H1 (cell line): ENCODE measurements at regions not wholly inside any gene's neighbourhood (a gene's known extent, or its start where the extent isn't known, plus 50 kb on each side); places are given as distances from the start of the nearest gene placed in this dataset.

Source experiments
- CTCF ChIA-PET: fragments of 300-600 bp; sonication (Branson Sonifier 250); formaldehyde crosslinking; loops from one replicate; lab custom pipeline; 2021; ENCODE audit not compliant: partially characterized antibody; lab: Charles Lee
- POLR2A ChIA-PET: fragments of 300-600 bp; sonication (Branson Sonifier 250); formaldehyde crosslinking; loops from one replicate; lab custom pipeline; 2021; ENCODE audit warnings: inconsistent platforms; ENCODE audit not compliant: partially characterized antibody; lab: Charles Lee
- DNase-seq, 2 experiments: peaks; one replicate each; pipeline versions ENCODE4 v3.0.0 to v3.0.0-alpha.2; 2010 to 2022; ENCODE audit warnings: low spot score in 2 of 2, low read depth in 1 of 2, mixed read lengths in 1 of 2
- FAIRE-seq: peaks from 2 replicates; lab custom pipeline; 2011; peaks lifted over from hg19 to GRCh38; lab: Jason Lieb, UNC
- H2AFZ ChIP-seq: 2 replicates; pipeline ENCODE4 v1.8.1; 2012; ENCODE audit warnings: low read length, inconsistent platforms
- H2AK5ac ChIP-seq: 2 replicates; pipeline ENCODE4 v1.6.1; 2013; ENCODE audit warnings: low read depth, low read length
- H2BK120ac ChIP-seq: replicated peaks from 2 replicates; pipeline ENCODE3; 2013; ENCODE audit warnings: low read depth, low read length, inconsistent platforms
- H2BK12ac ChIP-seq: 2 replicates; pipeline ENCODE4 v1.6.1; 2013; ENCODE audit warnings: low read depth, low read length
- H2BK15ac ChIP-seq: 2 replicates; pipeline ENCODE4 v1.6.1; 2013; ENCODE audit warnings: low read length
- H2BK20ac ChIP-seq: 2 replicates; pipeline ENCODE4 v1.6.1; 2013; ENCODE audit warnings: low read length
- H2BK5ac ChIP-seq: 2 replicates; pipeline ENCODE4 v1.6.1; 2013; ENCODE audit warnings: low read depth, low read length
- H3K14ac ChIP-seq: 2 replicates; pipeline ENCODE4 v1.6.1; 2013; ENCODE audit warnings: inconsistent platforms; ENCODE audit not compliant: insufficient read length
- H3K18ac ChIP-seq: 2 replicates; pipeline ENCODE4 v1.6.1; 2013; ENCODE audit warnings: low read length; ENCODE audit errors: extremely low read depth
- H3K23ac ChIP-seq: 2 replicates; pipeline ENCODE4 v1.6.1; 2013; ENCODE audit warnings: inconsistent platforms; ENCODE audit not compliant: insufficient read length
- H3K23me2 ChIP-seq: 2 replicates; pipeline ENCODE4 v1.6.1; 2013; ENCODE audit warnings: low read depth, low read length
- H3K27ac ChIP-seq: 2 replicates; pipeline ENCODE4 v1.6.1; 2011; ENCODE audit warnings: low read depth, low read length, inconsistent platforms
- H3K27me3 ChIP-seq, 4 experiments: replicated peaks in 1 of 4; 1 replicate in 1 of 4; 2 replicates in 3 of 4; pipeline versions ENCODE4 v1.6.1 to v1.8.1; 2011 to 2013; ENCODE audit warnings: low read length in 3 of 4, mild to moderate bottlenecking in 3 of 4, inconsistent platforms in 2 of 4, mixed read lengths in 2 of 4, moderate library complexity in 1 of 4; ENCODE audit not compliant: control insufficient read depth in 3 of 4, insufficient read depth in 3 of 4; ENCODE audit errors: extremely low read depth in 1 of 4
- H3K36me3 ChIP-seq, 4 experiments: 2 replicates each; pipeline versions ENCODE4 v1.6.1 to v1.8.1; 2011 to 2013; ENCODE audit warnings: mild to moderate bottlenecking in 4 of 4, low read length in 3 of 4, moderate library complexity in 2 of 4, control low read depth in 1 of 4, inconsistent platforms in 1 of 4; ENCODE audit not compliant: insufficient read depth in 4 of 4, control insufficient read depth in 2 of 4
- H3K4ac ChIP-seq: replicated peaks from 2 replicates; pipeline ENCODE3; 2013; ENCODE audit warnings: low read length, low read depth, mixed read lengths, inconsistent platforms; ENCODE audit not compliant: insufficient read length
- H3K4me1 ChIP-seq, 4 experiments: replicated peaks in 1 of 4; 1 replicate in 1 of 4; 2 replicates in 3 of 4; pipeline versions ENCODE4 v1.6.1 to v1.8.1; 2011 to 2013; ENCODE audit warnings: low read length in 3 of 4, inconsistent platforms in 2 of 4, mixed read lengths in 1 of 4; ENCODE audit not compliant: insufficient read depth in 4 of 4, control insufficient read depth in 3 of 4
- H3K4me2 ChIP-seq, 2 experiments: 2 replicates each; pipeline versions ENCODE4 v1.6.1 to v1.8.1; 2011 to 2013; ENCODE audit warnings: low read depth in 2 of 2, low read length in 2 of 2, control low read depth in 1 of 2, inconsistent platforms in 1 of 2, mild to moderate bottlenecking in 1 of 2; ENCODE audit not compliant: insufficient read depth in 1 of 2
- H3K4me3 ChIP-seq, 4 experiments: fragments of 200-600, 300-600 bp in 1 of 4; sonication (generic), shearing (Covaris generic), sonication (Bioruptor Twin) in 1 of 4; 2 replicates each; pipeline versions ENCODE4 v1.5.1 to v1.8.1; 2011 to 2016; ENCODE audit warnings: low read length in 4 of 4, low read depth in 3 of 4, control low read depth in 2 of 4, inconsistent platforms in 2 of 4, mild to moderate bottlenecking in 2 of 4, mixed read lengths in 1 of 4, moderate library complexity in 1 of 4; ENCODE audit not compliant: insufficient read depth in 2 of 4; ENCODE audit errors: extremely low read depth in 1 of 4
- H3K56ac ChIP-seq: replicated peaks from 2 replicates; pipeline ENCODE3; 2013; ENCODE audit warnings: low read depth, mild to moderate bottlenecking, mixed read lengths, low read length, inconsistent platforms; ENCODE audit not compliant: insufficient read length
- H3K79me1 ChIP-seq: 2 replicates; pipeline ENCODE4 v1.6.1; 2013; ENCODE audit warnings: low read depth, low read length, control low read depth
- H3K79me2 ChIP-seq, 2 experiments: 2 replicates each; pipeline versions ENCODE4 v1.6.1 to v1.8.1; 2012 to 2013; ENCODE audit warnings: low read length in 2 of 2, mild to moderate bottlenecking in 2 of 2, inconsistent platforms in 1 of 2; ENCODE audit not compliant: insufficient read depth in 2 of 2, control insufficient read depth in 1 of 2
- H3K9ac ChIP-seq, 4 experiments: replicated peaks in 1 of 4; 1 replicate in 1 of 4; 2 replicates in 3 of 4; pipeline versions ENCODE4 v1.6.1 to v1.8.1; 2011 to 2013; ENCODE audit warnings: low read depth in 3 of 4, low read length in 3 of 4, control low read depth in 2 of 4, mild to moderate bottlenecking in 2 of 4, moderate library complexity in 2 of 4, inconsistent platforms in 1 of 4; ENCODE audit errors: extremely low read depth in 1 of 4
- H3K9me3 ChIP-seq, 2 experiments: 2 replicates each; pipeline versions ENCODE4 v1.6.1 to v1.8.1; 2012 to 2013; ENCODE audit warnings: mild to moderate bottlenecking in 2 of 2, moderate library complexity in 2 of 2, control low read depth in 1 of 2, inconsistent platforms in 1 of 2, low read depth in 1 of 2, low read length in 1 of 2, mixed read lengths in 1 of 2; ENCODE audit not compliant: insufficient read depth in 2 of 2
- H4K20me1 ChIP-seq, 2 experiments: replicated peaks in 1 of 2; 2 replicates each; pipeline versions ENCODE3 to v1.8.1; 2011 to 2013; ENCODE audit warnings: inconsistent platforms in 2 of 2, low read length in 2 of 2, mild to moderate bottlenecking in 1 of 2; ENCODE audit not compliant: insufficient read depth in 2 of 2, control insufficient read depth in 1 of 2
- H4K5ac ChIP-seq: 2 replicates; pipeline ENCODE4 v1.6.1; 2013; ENCODE audit warnings: low read length, low read depth, mixed read lengths, inconsistent platforms; ENCODE audit not compliant: insufficient read length
- H4K8ac ChIP-seq: 2 replicates; pipeline ENCODE4 v1.8.0; 2013; ENCODE audit warnings: mild to moderate bottlenecking, moderate library complexity, low read length, inconsistent platforms; ENCODE audit not compliant: insufficient read depth; ENCODE audit errors: extremely low read depth
- H4K91ac ChIP-seq: replicated peaks from 2 replicates; pipeline ENCODE3; 2013; ENCODE audit warnings: low read length, mixed read lengths, inconsistent platforms; ENCODE audit not compliant: insufficient read length
- SUZ12 ChIP-seq: fragments of 200-600 bp; sonication (generic); IDR thresholded peaks from 2 replicates; pipeline ENCODE4 v1.6.1; 2012; ENCODE audit warnings: mild to moderate bottlenecking, inconsistent platforms, low read length, moderate library complexity, mixed read lengths
- WGBS, 2 experiments: shearing (Covaris generic) in 1 of 2; methylation state at CpG; one replicate each; pipeline versions ENCODE4 v1.1.6 to v1.1.7; 2013 to 2015; ENCODE audit warnings: low lambda C conversion rate in 2 of 2, mixed read lengths in 2 of 2, inconsistent platforms in 1 of 2, low coverage in 1 of 2, missing lambda C conversion rate in 1 of 2; ENCODE audit not compliant: insufficient replicate concordance in 2 of 2, insufficient coverage in 1 of 2, insufficient read length in 1 of 2; ENCODE audit errors: extremely low coverage in 1 of 2, missing lambda C conversion rate in 1 of 2; 5-methylcytosine and 5-hydroxymethylcytosine counted together

DNA sequence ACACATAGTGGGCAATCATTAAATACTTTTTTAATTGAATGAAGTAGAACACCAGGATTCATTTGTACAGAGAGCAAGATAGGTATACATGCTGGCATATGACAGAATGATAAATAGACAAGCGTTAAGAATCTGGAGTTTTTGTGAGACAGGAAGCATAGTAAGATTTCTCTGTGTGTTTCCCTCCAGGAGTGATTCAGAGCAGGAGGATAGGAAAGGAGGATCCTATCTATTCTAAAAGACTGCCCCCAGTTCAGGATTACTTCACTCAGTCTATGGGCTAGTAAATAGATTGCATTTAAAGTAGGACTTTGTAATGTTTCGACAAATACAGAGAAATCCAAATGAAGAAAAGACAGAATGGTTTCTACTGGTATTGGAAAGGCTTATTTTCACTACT is 423.7 kb downstream of the PDGFC start (continued):
- no peak for TF ChIP-seq SUZ12

DNA sequence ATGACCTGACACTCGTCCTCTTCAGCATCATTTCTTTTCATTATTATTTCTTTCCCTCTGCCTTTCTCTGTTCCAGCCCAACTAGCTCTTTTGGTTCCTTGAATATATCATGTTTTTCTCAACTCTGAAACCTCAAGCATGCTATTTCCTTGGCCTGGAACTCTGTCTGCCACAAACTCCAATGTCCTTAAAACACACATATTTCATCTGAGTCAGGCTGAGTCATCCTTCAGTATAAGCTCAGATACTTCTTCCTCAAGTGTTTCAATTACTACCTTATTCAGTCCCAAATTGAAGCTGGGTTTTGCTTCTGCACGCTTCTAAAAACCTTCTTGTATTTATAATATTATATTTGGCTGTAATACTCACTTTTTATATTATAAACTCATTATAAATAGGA is 424.2 kb downstream of the PDGFC start:
- no peak overlapping the region for H4K8ac ChIP-seq
- ChIA-PET POLR2A (no interaction called here), CTCF (no interaction called here)
- no peak overlapping the region for H4K91ac ChIP-seq
- no peak overlapping the region for H2BK20ac ChIP-seq
- H2BK15ac ChIP-seq = no peak overlapping the region
- no peak overlapping the region for H3K18ac ChIP-seq
- no peak overlapping the region for H3K14ac ChIP-seq
- no peaks in the 10 kb centered on the region for H3K4me1 ChIP-seq
- H3K9me3 ChIP-seq = no peaks in the 10 kb centered on the region
- no peaks in the 10 kb centered on the region for H3K23me2 ChIP-seq
- WGBS, 2 experiments = 85% methylated on average over 2 of the region's 2 CpGs; no CpG with 5 or more reads in 1 of the 2 experiments
- no peak overlapping the region for H2BK5ac ChIP-seq
- H2BK120ac ChIP-seq = no peak overlapping the region
- no peak overlapping the region for H4K5ac ChIP-seq
- H3K79me2 ChIP-seq = no peaks in the 10 kb centered on the region
- no peaks in the 10 kb centered on the region for H3K27me3 ChIP-seq
- H3K79me1 ChIP-seq = no peaks in the 10 kb centered on the region
- no peak overlapping the region for H2AFZ ChIP-seq
- H3K9ac ChIP-seq = no peak overlapping the region
- H3K4ac ChIP-seq = no peak overlapping the region
- no peaks in the 10 kb centered on the region for H4K20me1 ChIP-seq
- FAIRE-seq = no peak
- H3K56ac ChIP-seq = no peak overlapping the region
- no peak for DNase-seq
- no peak overlapping the region for H3K4me2 ChIP-seq
- no peaks in the 10 kb centered on the region for H3K36me3 ChIP-seq
- no peak overlapping the region for H3K23ac ChIP-seq
- H3K27ac ChIP-seq = no peak overlapping the region
- no peak overlapping the region for H2BK12ac ChIP-seq
- no peak overlapping the region for H2AK5ac ChIP-seq
- no peak overlapping the region for H3K4me3 ChIP-seq
